Transverse colon (tissue), 4 donors: ENCODE measurements at regions not wholly inside any gene's neighbourhood (a gene's known extent, or its start where the extent isn't known, plus 50 kb on each side); places are given as distances from the start of the nearest gene placed in this dataset.

ENCODE experiments used
- EP300 ChIP-seq: sonication (generic); formaldehyde crosslinking; IDR thresholded peaks from one replicate; pipeline ENCODE4 v1.6.1; 2017; ENCODE audit warnings: antibody characterized with exemption, low read depth
- POLR2A ChIP-seq: fragments of 450-650 bp; IDR thresholded peaks from one replicate; pipeline ENCODE4 v1.6.1; 2016; ENCODE audit warnings: antibody characterized with exemption, mild to moderate bottlenecking, moderate library complexity
- POLR2AphosphoS5 ChIP-seq, 3 donors: sonication (generic); formaldehyde crosslinking; IDR thresholded peaks; one replicate each; pipeline ENCODE4 v1.6.1; 2016; ENCODE audit warnings: antibody characterized with exemption in 3 of 3
- TF ChIP-seq, protein P1 (sequence below), 5 experiments: fragments of 200-600 bp in 3 of 5; fragments of 450-650 bp in 2 of 5; sonication (generic) in 3 of 5; IDR thresholded peaks; 1 replicate in 2 of 5; 2 replicates in 3 of 5; pipeline ENCODE4 v1.5.1; 2016 to 2017; ENCODE audit warnings: antibody characterized with exemption in 5 of 5, inconsistent platforms in 3 of 5, mild to moderate bottlenecking in 2 of 5, moderate library complexity in 1 of 5

DNA sequence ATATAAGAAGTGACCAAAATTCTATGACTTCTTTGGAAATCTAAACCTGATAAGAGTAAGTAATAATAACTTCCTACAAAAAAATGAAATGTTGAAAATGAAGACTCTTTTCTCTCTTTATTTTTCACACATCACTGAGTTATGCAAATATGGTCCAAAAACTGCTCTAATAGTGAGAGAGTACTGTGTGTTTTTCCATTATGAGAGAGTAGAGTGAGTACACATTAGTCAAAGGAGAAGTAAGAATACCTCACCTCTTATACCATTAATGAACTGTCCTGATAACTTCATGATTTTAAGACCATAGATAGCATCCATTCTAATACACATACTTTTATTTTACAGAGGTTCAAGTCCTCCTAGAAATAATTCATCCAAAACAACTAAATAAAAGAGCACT, 1310.2 kb downstream of the SI start:
- TF ChIP-seq POLR2A (no peak), EP300 (no peak), POLR2AphosphoS5 (IDR thresholded peaks at IDR 0.05) (no peak)
- TF ChIP-seq, protein P1, sequence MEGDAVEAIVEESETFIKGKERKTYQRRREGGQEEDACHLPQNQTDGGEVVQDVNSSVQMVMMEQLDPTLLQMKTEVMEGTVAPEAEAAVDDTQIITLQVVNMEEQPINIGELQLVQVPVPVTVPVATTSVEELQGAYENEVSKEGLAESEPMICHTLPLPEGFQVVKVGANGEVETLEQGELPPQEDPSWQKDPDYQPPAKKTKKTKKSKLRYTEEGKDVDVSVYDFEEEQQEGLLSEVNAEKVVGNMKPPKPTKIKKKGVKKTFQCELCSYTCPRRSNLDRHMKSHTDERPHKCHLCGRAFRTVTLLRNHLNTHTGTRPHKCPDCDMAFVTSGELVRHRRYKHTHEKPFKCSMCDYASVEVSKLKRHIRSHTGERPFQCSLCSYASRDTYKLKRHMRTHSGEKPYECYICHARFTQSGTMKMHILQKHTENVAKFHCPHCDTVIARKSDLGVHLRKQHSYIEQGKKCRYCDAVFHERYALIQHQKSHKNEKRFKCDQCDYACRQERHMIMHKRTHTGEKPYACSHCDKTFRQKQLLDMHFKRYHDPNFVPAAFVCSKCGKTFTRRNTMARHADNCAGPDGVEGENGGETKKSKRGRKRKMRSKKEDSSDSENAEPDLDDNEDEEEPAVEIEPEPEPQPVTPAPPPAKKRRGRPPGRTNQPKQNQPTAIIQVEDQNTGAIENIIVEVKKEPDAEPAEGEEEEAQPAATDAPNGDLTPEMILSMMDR (IDR thresholded peaks at IDR 0.05): no peak
